SH-SY5Y (cell line): ENCODE measurements at regions not wholly inside any gene's neighbourhood (a gene's known extent, or its start where the extent isn't known, plus 50 kb on each side); places are given as distances from the start of the nearest gene placed in this dataset.

Experiments used
- GATA2 ChIP-seq: IDR thresholded peaks from 2 replicates; pipeline ENCODE4 v1.6.1; 2011; ENCODE audit warnings: mild to moderate bottlenecking, low read depth, low read length
- GATA3 ChIP-seq: IDR thresholded peaks from 2 replicates; pipeline ENCODE4 v1.6.1; 2011; ENCODE audit warnings: low read depth, mild to moderate bottlenecking, low read length, moderate library complexity

- TF ChIP-seq GATA2, result no peak
- no peak for TF ChIP-seq GATA3
Observed at GRCh38 chr1:219441884-219442283, 171.0 kb downstream of the ZC3H11B start.
